Activated CD4-positive, alpha-beta T cell treated with anti-CD3 and anti-CD28 coated beads, Interleukin-2, amount 10 ng/mL, durations not matched to agents 7 days and 5 days (primary cell): ENCODE measurements at regions not wholly inside any gene's neighbourhood (a gene's known extent, or its start where the extent isn't known, plus 50 kb on each side); places are given as distances from the start of the nearest gene placed in this dataset.

Experiments used
- CTCF ChIA-PET: fragments of 350-600 bp; sonication (Branson Sonifier 250); formaldehyde crosslinking; loops from one replicate; lab custom pipeline; 2021; ENCODE audit warnings: antibody characterized with exemption; lab: Charles Lee
- POLR2A ChIA-PET: fragments of 350-600 bp; sonication (Branson Sonifier 250); formaldehyde crosslinking; loops from one replicate; lab custom pipeline; 2021; ENCODE audit warnings: antibody characterized with exemption; lab: Charles Lee
- DNase-seq: peaks from one replicate; pipeline ENCODE4 v3.0.0-alpha.2; 2020
- H3K27ac Mint-ChIP-seq: one replicate; pipeline ENCODE4 v1.8.0; 2021; ENCODE audit warnings: mild to moderate bottlenecking, moderate library complexity, mixed read lengths
- H3K27me3 Mint-ChIP-seq: one replicate; pipeline ENCODE4 v1.8.0; 2021; ENCODE audit warnings: mixed read lengths
- H3K36me3 Mint-ChIP-seq: one replicate; pipeline ENCODE4 v1.8.0; 2021; ENCODE audit warnings: low read depth, mixed read lengths
- H3K4me1 Mint-ChIP-seq: one replicate; pipeline ENCODE4 v1.8.0; 2021; ENCODE audit warnings: mixed read lengths
- H3K4me3 Mint-ChIP-seq: one replicate; pipeline ENCODE4 v1.8.0; 2021; ENCODE audit warnings: mild to moderate bottlenecking, moderate library complexity, mixed read lengths
- H3K9me3 Mint-ChIP-seq: one replicate; pipeline ENCODE4 v1.8.0; 2021; ENCODE audit warnings: mixed read lengths

GRCh38 chr2:185891403-185891802, 152.8 kb downstream of the FSIP2 start:
- no peaks in the 10 kb centered on the region for H3K27me3 Mint-ChIP-seq
- H3K36me3 Mint-ChIP-seq: no peaks in the 10 kb centered on the region
- ChIA-PET POLR2A (no interaction called here), CTCF (no interaction called here)
- no peaks in the 10 kb centered on the region for H3K9me3 Mint-ChIP-seq
- DNase-seq: no peak
- no peak overlapping the region for H3K27ac Mint-ChIP-seq
- H3K4me3 Mint-ChIP-seq: no peak overlapping the region
- no peaks in the 10 kb centered on the region for H3K4me1 Mint-ChIP-seq

- no peak for DNase-seq
- POLR2A ChIA-PET: no interaction called here
- Mint-ChIP-seq H3K4me3 (no peak overlapping the region), H3K27ac (no peak overlapping the region), H3K36me3 (no peaks in the 10 kb centered on the region), H3K4me1 (no peaks in the 10 kb centered on the region), H3K27me3 (no peaks in the 10 kb centered on the region), H3K9me3 (no peaks in the 10 kb centered on the region)
- CTCF ChIA-PET: interaction anchor here (1.0 kb wide), 1 partner anchor 18 kb away, joined by 3 read pairs; no protein-coding TSS in a partner anchor
These were observed 153.3 kb downstream of the FSIP2 start for GRCh38 chr2:185891804-185892411.

DNA sequence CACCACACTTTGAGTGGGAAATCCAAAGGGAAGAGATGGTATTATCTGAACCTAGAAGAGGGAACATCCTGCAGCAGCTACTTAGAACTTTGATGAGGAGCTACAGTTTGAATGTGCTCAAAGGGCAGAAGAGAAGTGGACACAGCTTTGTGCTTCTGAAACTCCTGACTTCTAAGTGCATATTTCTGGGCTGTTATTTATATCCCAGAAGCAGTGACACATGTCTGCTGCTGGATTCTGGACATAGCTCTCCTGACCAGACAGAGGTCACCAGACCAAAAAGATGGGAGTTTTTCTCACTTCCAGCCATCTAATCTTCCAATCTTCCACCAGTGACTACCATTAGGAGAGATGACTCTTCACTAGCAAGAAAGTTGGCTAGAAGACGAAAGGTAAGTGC, 153.9 kb downstream of the FSIP2 start:
- no peak overlapping the region for H3K4me3 Mint-ChIP-seq
- ChIA-PET POLR2A (no interaction called here), CTCF (interaction anchor here (1.0 kb wide), 1 partner anchor 19 kb away, joined by 3 read pairs; no protein-coding TSS in a partner anchor)
- H3K36me3 Mint-ChIP-seq: no peaks in the 10 kb centered on the region
- no peaks in the 10 kb centered on the region for H3K9me3 Mint-ChIP-seq
- no peaks in the 10 kb centered on the region for H3K27me3 Mint-ChIP-seq
- no peak for DNase-seq
- H3K27ac Mint-ChIP-seq: no peak overlapping the region
- H3K4me1 Mint-ChIP-seq: no peaks in the 10 kb centered on the region

GRCh38 chr2:185894223-185894622, 155.6 kb downstream of the FSIP2 start:
- H3K36me3 Mint-ChIP-seq: no peaks in the 10 kb centered on the region
- H3K27ac Mint-ChIP-seq: no peak overlapping the region
- H3K4me1 Mint-ChIP-seq: no peaks in the 10 kb centered on the region
- no peak for DNase-seq
- H3K27me3 Mint-ChIP-seq: no peaks in the 10 kb centered on the region
- ChIA-PET CTCF (interaction anchor here (0.5 kb wide), 1 partner anchor 1244 kb away, joined by 4 read pairs; no protein-coding TSS in a partner anchor), POLR2A (no interaction called here)
- no peaks in the 10 kb centered on the region for H3K9me3 Mint-ChIP-seq
- H3K4me3 Mint-ChIP-seq: no peak overlapping the region

DNA sequence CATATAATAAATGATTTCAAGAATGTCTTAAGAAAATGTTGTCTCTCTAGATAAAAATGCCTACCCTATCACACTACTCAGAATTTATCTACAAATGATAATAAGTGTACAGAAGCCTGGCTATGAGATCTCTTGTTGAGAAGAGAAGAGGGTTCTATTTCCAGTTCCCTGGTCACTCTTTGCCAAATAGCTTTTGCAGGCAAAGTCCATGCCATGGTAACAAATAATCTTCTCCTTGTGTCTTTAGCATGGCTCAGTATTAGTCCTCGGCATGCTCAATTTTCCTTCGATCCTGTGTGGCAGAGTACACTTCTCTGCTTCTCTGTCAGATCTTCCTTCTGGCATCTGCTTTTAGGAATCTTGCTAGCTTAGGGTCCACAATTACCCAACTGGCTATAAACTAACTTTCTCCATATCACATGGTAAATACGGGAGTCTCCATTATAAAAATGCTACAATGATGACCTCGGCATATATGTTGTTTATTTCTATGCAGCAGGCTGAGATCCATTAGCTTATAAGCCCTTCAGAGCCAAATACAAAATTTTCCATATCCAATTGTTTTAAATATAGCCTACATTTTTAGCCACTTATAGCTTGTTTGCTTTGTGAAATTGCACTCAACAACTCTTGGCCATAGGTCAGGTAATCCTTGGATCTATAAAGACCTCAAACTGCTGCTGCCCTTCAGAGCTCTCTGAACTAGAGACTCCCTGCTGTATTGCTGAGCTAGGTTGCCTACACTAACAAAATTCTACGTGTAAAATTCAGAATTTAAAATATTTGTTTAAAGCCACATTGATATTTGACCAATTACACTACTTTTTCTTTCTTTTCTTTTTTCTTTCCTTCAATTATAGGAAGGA, 157.5 kb downstream of the FSIP2 start:
- CTCF ChIA-PET: no interaction called here
- Mint-ChIP-seq H3K4me1 (no peaks in the 10 kb centered on the region), H3K9me3 (no peaks in the 10 kb centered on the region), H3K27me3 (no peaks in the 10 kb centered on the region), H3K4me3 (no peak overlapping the region), H3K36me3 (no peaks in the 10 kb centered on the region), H3K27ac (no peak overlapping the region)
- DNase-seq: no peak
- POLR2A ChIA-PET: no interaction called here

GRCh38 chr2:185899366-185899765, 160.8 kb downstream of the FSIP2 start:
- ChIA-PET POLR2A (no interaction called here), CTCF (no interaction called here)
- Mint-ChIP-seq H3K27me3 (no peaks in the 10 kb centered on the region), H3K4me3 (no peak overlapping the region), H3K9me3 (no peaks in the 10 kb centered on the region), H3K27ac (no peak overlapping the region), H3K4me1 (no peaks in the 10 kb centered on the region), H3K36me3 (no peaks in the 10 kb centered on the region)
- DNase-seq: no peak

GRCh38 chr2:185919155-185919554, 180.6 kb downstream of the FSIP2 start:
- CTCF ChIA-PET: no interaction called here
- POLR2A ChIA-PET: no interaction called here
- no peaks in the 10 kb centered on the region for H3K36me3 Mint-ChIP-seq
- H3K27ac Mint-ChIP-seq: no peak overlapping the region
- H3K4me1 Mint-ChIP-seq: no peaks in the 10 kb centered on the region
- no peak for DNase-seq
- no peak overlapping the region for H3K4me3 Mint-ChIP-seq
- no peaks in the 10 kb centered on the region for H3K27me3 Mint-ChIP-seq
- H3K9me3 Mint-ChIP-seq: peaks cover 3% of the 10 kb centered on the region

- H3K36me3 Mint-ChIP-seq: no peaks in the 10 kb centered on the region
- DNase-seq: no peak
- peaks cover 3% of the 10 kb centered on the region for H3K9me3 Mint-ChIP-seq
- CTCF ChIA-PET: no interaction called here
- no peaks in the 10 kb centered on the region for H3K27me3 Mint-ChIP-seq
- no peaks in the 10 kb centered on the region for H3K4me1 Mint-ChIP-seq
- H3K4me3 Mint-ChIP-seq: no peak overlapping the region
- POLR2A ChIA-PET: no interaction called here
- no peak overlapping the region for H3K27ac Mint-ChIP-seq
These were observed 182.6 kb downstream of the FSIP2 start for GRCh38 chr2:185921048-185921756.

DNA sequence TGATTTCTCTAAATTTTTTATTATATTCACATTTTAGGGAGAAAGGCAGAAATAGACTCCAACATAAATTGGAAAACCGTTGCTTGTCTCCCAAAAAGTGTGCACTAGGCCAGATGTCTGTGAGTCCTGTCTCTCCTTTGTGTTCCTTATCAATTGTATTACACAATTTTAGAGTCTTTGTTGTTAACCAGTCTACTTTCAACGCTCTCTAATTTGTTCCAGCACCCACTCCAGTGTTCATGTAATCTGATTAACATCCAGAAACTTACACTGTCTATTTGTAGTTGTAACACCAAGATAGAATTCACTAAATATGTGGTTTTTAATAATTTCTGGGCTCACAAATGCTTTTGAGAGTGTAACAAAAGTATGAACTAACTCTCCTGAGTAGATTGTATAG, 195.6 kb downstream of the FSIP2 start:
- Mint-ChIP-seq H3K9me3 (no peaks in the 10 kb centered on the region), H3K36me3 (no peaks in the 10 kb centered on the region), H3K27me3 (no peaks in the 10 kb centered on the region), H3K27ac (no peak overlapping the region), H3K4me3 (no peak overlapping the region), H3K4me1 (no peaks in the 10 kb centered on the region)
- POLR2A ChIA-PET: no interaction called here
- DNase-seq: no peak
- CTCF ChIA-PET: no interaction called here

DNA sequence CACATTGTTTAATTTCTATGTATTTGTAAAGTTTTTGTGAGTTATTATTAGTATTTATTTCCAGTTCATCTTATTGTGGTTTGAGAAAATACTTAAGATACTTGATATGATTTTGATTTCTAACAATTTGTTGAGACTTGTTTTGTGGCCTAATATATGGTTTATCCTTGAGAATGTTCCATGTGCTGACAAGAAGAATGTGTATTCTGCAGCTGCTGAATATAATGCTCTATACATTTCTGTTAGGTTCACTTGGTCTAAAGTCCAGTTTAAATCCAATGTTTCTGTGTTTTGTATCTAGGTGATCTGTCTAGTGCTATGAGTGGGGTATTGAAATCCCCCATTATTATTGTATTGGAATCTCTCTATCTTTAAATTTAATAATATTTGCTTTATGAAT, 201.3 kb downstream of the FSIP2 start:
- Mint-ChIP-seq H3K36me3 (no peaks in the 10 kb centered on the region), H3K9me3 (peaks cover 7% of the 10 kb centered on the region), H3K4me3 (no peak overlapping the region)

DNA sequence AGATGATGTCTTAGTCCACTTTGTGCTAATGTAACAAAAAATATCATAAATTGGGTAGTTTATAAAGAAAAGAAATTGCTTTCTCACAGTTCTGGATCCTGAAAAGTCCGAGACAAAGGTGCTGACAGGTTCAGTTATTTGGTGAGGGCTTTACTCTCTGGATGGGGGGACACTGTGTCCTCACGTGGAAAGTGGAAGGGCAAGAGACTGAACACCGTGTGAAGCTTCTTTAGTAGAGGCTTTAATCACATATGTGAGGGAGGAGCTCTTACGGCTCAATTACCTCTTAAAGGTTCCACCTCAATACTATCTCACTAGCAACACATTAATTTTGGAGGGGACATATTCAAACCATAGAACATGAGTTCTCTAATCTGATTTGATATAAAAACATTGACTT, 204.3 kb downstream of the FSIP2 start:
- no peaks in the 10 kb centered on the region for H3K27me3 Mint-ChIP-seq
- H3K4me1 Mint-ChIP-seq: no peaks in the 10 kb centered on the region
- ChIA-PET CTCF (no interaction called here), POLR2A (no interaction called here)
- peaks cover 7% of the 10 kb centered on the region for H3K9me3 Mint-ChIP-seq
- DNase-seq: no peak
- H3K4me3 Mint-ChIP-seq: no peak overlapping the region
- H3K36me3 Mint-ChIP-seq: no peaks in the 10 kb centered on the region
- H3K27ac Mint-ChIP-seq: no peak overlapping the region

More for the DNA sequence above, 201.3 kb downstream of the FSIP2 start:
- H3K27ac Mint-ChIP-seq: no peak overlapping the region
- H3K4me1 Mint-ChIP-seq: no peaks in the 10 kb centered on the region
- DNase-seq: no peak
- ChIA-PET POLR2A (no interaction called here), CTCF (no interaction called here)
- H3K27me3 Mint-ChIP-seq: no peaks in the 10 kb centered on the region

GRCh38 chr2:185947722-185948121, 209.1 kb downstream of the FSIP2 start:
- H3K27ac Mint-ChIP-seq: no peak overlapping the region
- no peaks in the 10 kb centered on the region for H3K36me3 Mint-ChIP-seq
- no peaks in the 10 kb centered on the region for H3K27me3 Mint-ChIP-seq
- ChIA-PET CTCF (no interaction called here), POLR2A (no interaction called here)
- no peaks in the 10 kb centered on the region for H3K4me1 Mint-ChIP-seq
- H3K9me3 Mint-ChIP-seq: peaks cover 3% of the 10 kb centered on the region
- DNase-seq: no peak
- no peak overlapping the region for H3K4me3 Mint-ChIP-seq

DNA sequence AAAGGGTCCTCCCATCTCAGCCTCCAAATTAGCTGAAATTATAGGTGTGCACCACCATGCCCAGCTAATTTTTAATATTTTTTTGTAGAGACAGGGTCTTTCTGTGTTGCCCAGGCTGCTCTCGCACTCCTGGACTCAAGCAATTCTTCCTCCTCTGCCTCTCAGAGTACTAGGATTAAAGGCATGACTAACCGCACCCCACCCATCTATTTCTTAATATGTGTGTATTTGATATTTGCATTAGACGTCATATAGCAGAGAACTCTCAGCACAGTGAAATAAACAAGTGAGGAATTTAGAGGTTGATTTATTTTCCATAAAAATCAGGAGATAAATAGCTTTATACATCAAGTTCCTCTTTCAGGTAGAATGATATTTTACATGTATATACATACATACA, 213.5 kb downstream of the FSIP2 start:
- Mint-ChIP-seq H3K27me3 (no peaks in the 10 kb centered on the region), H3K4me3 (no peak overlapping the region), H3K9me3 (no peaks in the 10 kb centered on the region), H3K4me1 (no peaks in the 10 kb centered on the region), H3K36me3 (no peaks in the 10 kb centered on the region), H3K27ac (no peak overlapping the region)
- no peak for DNase-seq
- ChIA-PET CTCF (no interaction called here), POLR2A (no interaction called here)
